Sigmoid colon (tissue), 3 donors: ENCODE measurements at regions not wholly inside any gene's neighbourhood (a gene's known extent, or its start where the extent isn't known, plus 50 kb on each side); places are given as distances from the start of the nearest gene placed in this dataset.

Experiments
- CTCF ChIP-seq, 4 experiments: fragments of 450-650 bp in 3 of 4; fragments of 200-600 bp in 1 of 4; IDR thresholded peaks; one replicate each; pipeline ENCODE4 v1.5.1; 2016 to 2019; ENCODE audit warnings: antibody characterized with exemption in 4 of 4, mild to moderate bottlenecking in 3 of 4, moderate library complexity in 2 of 4
- POLR2A ChIP-seq, 2 donors: fragments of 450-650 bp; IDR thresholded peaks; one replicate each; pipeline ENCODE4 v1.6.1; 2016; ENCODE audit warnings: antibody characterized with exemption in 2 of 2, mild to moderate bottlenecking in 2 of 2, moderate library complexity in 2 of 2

GRCh38 chr3:28877912-28878311 lies 403.0 kb upstream of the RBMS3 start:
- TF ChIP-seq CTCF (IDR thresholded peaks at IDR 0.05) (no peak), POLR2A (IDR thresholded peaks at IDR 0.05) (no peak)
